Liver (tissue), 3 donors: ENCODE measurements at regions not wholly inside any gene's neighbourhood (a gene's known extent, or its start where the extent isn't known, plus 50 kb on each side); places are given as distances from the start of the nearest gene placed in this dataset.

ENCODE experiments used
- GABPA ChIP-seq, 2 donors: IDR thresholded peaks in 1 of 2; conservative IDR thresholded peaks in 1 of 2; 2 replicates each; pipeline ENCODE4 v1.6.1; 2016; ENCODE audit warnings: antibody characterized with exemption in 2 of 2, mild to moderate bottlenecking in 1 of 2, moderate library complexity in 1 of 2
- JUND ChIP-seq, 2 donors: IDR thresholded peaks; 2 replicates each; pipeline ENCODE4 v1.6.1; 2016; ENCODE audit warnings: antibody characterized with exemption in 2 of 2
- RAD21 ChIP-seq, 2 donors: IDR thresholded peaks; 2 replicates each; pipeline ENCODE4 v1.6.1; 2016; ENCODE audit warnings: antibody characterized with exemption in 2 of 2, mild to moderate bottlenecking in 2 of 2
- SP1 ChIP-seq: IDR thresholded peaks from 2 replicates; pipeline ENCODE4 v1.6.1; 2018; ENCODE audit warnings: antibody characterized with exemption, mild to moderate bottlenecking
- TAF1 ChIP-seq: conservative IDR thresholded peaks from 2 replicates; pipeline ENCODE4 v1.6.1; 2016; ENCODE audit warnings: antibody characterized with exemption, mild to moderate bottlenecking
- YY1 ChIP-seq: IDR thresholded peaks from 2 replicates; pipeline ENCODE4 v1.6.1; 2016; ENCODE audit warnings: antibody characterized with exemption, mild to moderate bottlenecking
- TF ChIP-seq, protein P1 (sequence below): IDR thresholded peaks from 2 replicates; pipeline ENCODE4 v1.6.1; 2016; ENCODE audit warnings: antibody characterized with exemption
- TF ChIP-seq, protein P2 (sequence below): fragments of 150-350 bp; IDR thresholded peaks from 2 replicates; pipeline ENCODE4 v1.5.1; 2017; ENCODE audit warnings: improper control_type of control experiment, low read depth, low read length; ENCODE audit not compliant: missing input control
- TF ChIP-seq, protein P3 (sequence below): IDR thresholded peaks from 2 replicates; pipeline ENCODE4 v1.6.1; 2016; ENCODE audit warnings: antibody characterized with exemption, mild to moderate bottlenecking
- TF ChIP-seq, protein P4 (sequence below): IDR thresholded peaks from 2 replicates; pipeline ENCODE4 v1.6.1; 2016; ENCODE audit warnings: antibody characterized with exemption
- TF ChIP-seq, protein P5 (sequence below): IDR thresholded peaks from 2 replicates; pipeline ENCODE4 v1.6.1; 2016; ENCODE audit warnings: antibody characterized with exemption
- donor health status: healthy.
- donor health status: healthy.

DNA sequence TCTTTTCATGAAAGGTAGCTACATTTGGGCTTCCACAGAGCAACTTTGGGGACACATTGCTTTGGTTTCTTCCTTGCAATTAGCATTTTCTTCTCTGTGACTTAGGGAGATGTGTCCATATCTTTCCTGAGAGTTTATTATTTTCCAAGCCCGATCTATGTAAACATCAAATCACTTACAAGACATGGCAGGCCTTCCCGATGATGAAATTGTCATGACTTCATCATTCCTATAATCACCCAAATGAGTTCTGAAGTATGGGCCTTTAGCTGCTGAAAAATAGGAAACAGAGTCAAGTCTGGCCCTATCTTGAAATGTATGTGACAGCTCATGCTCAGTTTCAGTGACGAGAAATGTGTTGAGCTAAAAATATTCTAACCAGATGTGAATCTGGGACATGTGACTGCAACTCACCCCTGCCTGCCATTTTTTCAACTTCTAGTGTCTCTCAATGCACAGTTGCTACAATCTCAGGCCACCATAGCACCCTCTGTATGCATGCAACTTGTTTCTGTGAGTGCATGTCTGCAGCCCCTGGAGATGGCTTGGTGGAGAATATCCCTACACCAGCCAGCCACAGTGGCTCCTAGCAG is 199.6 kb upstream of the MAF start:
- TF ChIP-seq GABPA (IDR thresholded peaks at IDR 0.05 in 1 of 2, conservative IDR thresholded peaks at IDR 0.05 in 1 of 2), result no peak
- TF ChIP-seq, protein P1, sequence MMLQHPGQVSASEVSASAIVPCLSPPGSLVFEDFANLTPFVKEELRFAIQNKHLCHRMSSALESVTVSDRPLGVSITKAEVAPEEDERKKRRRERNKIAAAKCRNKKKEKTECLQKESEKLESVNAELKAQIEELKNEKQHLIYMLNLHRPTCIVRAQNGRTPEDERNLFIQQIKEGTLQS, result no peak
- TF ChIP-seq, protein P2, sequence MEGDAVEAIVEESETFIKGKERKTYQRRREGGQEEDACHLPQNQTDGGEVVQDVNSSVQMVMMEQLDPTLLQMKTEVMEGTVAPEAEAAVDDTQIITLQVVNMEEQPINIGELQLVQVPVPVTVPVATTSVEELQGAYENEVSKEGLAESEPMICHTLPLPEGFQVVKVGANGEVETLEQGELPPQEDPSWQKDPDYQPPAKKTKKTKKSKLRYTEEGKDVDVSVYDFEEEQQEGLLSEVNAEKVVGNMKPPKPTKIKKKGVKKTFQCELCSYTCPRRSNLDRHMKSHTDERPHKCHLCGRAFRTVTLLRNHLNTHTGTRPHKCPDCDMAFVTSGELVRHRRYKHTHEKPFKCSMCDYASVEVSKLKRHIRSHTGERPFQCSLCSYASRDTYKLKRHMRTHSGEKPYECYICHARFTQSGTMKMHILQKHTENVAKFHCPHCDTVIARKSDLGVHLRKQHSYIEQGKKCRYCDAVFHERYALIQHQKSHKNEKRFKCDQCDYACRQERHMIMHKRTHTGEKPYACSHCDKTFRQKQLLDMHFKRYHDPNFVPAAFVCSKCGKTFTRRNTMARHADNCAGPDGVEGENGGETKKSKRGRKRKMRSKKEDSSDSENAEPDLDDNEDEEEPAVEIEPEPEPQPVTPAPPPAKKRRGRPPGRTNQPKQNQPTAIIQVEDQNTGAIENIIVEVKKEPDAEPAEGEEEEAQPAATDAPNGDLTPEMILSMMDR, result no peak
- no peak for TF ChIP-seq JUND (IDR thresholded peaks at IDR 0.05)
- TF ChIP-seq, protein P3, sequence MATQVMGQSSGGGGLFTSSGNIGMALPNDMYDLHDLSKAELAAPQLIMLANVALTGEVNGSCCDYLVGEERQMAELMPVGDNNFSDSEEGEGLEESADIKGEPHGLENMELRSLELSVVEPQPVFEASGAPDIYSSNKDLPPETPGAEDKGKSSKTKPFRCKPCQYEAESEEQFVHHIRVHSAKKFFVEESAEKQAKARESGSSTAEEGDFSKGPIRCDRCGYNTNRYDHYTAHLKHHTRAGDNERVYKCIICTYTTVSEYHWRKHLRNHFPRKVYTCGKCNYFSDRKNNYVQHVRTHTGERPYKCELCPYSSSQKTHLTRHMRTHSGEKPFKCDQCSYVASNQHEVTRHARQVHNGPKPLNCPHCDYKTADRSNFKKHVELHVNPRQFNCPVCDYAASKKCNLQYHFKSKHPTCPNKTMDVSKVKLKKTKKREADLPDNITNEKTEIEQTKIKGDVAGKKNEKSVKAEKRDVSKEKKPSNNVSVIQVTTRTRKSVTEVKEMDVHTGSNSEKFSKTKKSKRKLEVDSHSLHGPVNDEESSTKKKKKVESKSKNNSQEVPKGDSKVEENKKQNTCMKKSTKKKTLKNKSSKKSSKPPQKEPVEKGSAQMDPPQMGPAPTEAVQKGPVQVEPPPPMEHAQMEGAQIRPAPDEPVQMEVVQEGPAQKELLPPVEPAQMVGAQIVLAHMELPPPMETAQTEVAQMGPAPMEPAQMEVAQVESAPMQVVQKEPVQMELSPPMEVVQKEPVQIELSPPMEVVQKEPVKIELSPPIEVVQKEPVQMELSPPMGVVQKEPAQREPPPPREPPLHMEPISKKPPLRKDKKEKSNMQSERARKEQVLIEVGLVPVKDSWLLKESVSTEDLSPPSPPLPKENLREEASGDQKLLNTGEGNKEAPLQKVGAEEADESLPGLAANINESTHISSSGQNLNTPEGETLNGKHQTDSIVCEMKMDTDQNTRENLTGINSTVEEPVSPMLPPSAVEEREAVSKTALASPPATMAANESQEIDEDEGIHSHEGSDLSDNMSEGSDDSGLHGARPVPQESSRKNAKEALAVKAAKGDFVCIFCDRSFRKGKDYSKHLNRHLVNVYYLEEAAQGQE, result no peak
- TF ChIP-seq, protein P4, sequence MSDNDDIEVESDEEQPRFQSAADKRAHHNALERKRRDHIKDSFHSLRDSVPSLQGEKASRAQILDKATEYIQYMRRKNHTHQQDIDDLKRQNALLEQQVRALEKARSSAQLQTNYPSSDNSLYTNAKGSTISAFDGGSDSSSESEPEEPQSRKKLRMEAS, result no peak
- TF ChIP-seq SP1, result no peak
- TF ChIP-seq TAF1, result no peak
- no peak for TF ChIP-seq RAD21 (IDR thresholded peaks at IDR 0.05)
- TF ChIP-seq, protein P5, sequence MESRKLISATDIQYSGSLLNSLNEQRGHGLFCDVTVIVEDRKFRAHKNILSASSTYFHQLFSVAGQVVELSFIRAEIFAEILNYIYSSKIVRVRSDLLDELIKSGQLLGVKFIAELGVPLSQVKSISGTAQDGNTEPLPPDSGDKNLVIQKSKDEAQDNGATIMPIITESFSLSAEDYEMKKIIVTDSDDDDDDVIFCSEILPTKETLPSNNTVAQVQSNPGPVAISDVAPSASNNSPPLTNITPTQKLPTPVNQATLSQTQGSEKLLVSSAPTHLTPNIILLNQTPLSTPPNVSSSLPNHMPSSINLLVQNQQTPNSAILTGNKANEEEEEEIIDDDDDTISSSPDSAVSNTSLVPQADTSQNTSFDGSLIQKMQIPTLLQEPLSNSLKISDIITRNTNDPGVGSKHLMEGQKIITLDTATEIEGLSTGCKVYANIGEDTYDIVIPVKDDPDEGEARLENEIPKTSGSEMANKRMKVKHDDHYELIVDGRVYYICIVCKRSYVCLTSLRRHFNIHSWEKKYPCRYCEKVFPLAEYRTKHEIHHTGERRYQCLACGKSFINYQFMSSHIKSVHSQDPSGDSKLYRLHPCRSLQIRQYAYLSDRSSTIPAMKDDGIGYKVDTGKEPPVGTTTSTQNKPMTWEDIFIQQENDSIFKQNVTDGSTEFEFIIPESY, result no peak
- TF ChIP-seq YY1, result no peak
